GM10266 (cell line): ENCODE measurements at regions not wholly inside any gene's neighbourhood (a gene's known extent, or its start where the extent isn't known, plus 50 kb on each side); places are given as distances from the start of the nearest gene placed in this dataset.
A peak's percentile ranks its signal among the peaks of the same experiment; 100 is the strongest.

ENCODE experiments used
- DNase-seq: peaks from one replicate; pipeline ENCODE4 v3.0.0; 2012; ENCODE audit errors: extremely low spot score
- CTCF ChIP-seq: IDR thresholded peaks from 2 replicates; pipeline ENCODE4 v1.5.1; 2012; ENCODE audit warnings: mild to moderate bottlenecking, low read depth; ENCODE audit not compliant: control insufficient read depth, insufficient read depth; ENCODE audit errors: missing control alignments

GRCh38 chrX:96453139-96453538 lies 231.5 kb upstream of the DIAPH2 start:
- peak; percentile 2 for DNase-seq
- TF ChIP-seq CTCF: no peak

- no peak for TF ChIP-seq CTCF
- no peak for DNase-seq
These were observed 229.6 kb upstream of the DIAPH2 start for GRCh38 chrX:96455078-96455477.

- no peak for DNase-seq
- no peak for TF ChIP-seq CTCF
These were observed 219.6 kb upstream of the DIAPH2 start for GRCh38 chrX:96464880-96465558.

- no peak for DNase-seq
These were observed 210.5 kb upstream of the DIAPH2 start for GRCh38 chrX:96474029-96474740.

GRCh38 chrX:96474741-96475125 lies 209.9 kb upstream of the DIAPH2 start:
- no peak for TF ChIP-seq CTCF

More at GRCh38 chrX:96474029-96474740, 210.5 kb upstream of the DIAPH2 start:
- TF ChIP-seq CTCF: no peak

GRCh38 chrX:96480081-96480480 lies 204.6 kb upstream of the DIAPH2 start:
- DNase-seq: no peak
- TF ChIP-seq CTCF: no peak

More at GRCh38 chrX:96474741-96475125, 209.9 kb upstream of the DIAPH2 start:
- no peak for DNase-seq

- TF ChIP-seq CTCF: no peak
- no peak for DNase-seq
These were observed 202.8 kb upstream of the DIAPH2 start for GRCh38 chrX:96481831-96482230.
